ENCODE measurements at regions not wholly inside any gene's neighbourhood (a gene's known extent, or its start where the extent isn't known, plus 50 kb on each side); places are given as distances from the start of the nearest gene placed in this dataset.

DNA sequence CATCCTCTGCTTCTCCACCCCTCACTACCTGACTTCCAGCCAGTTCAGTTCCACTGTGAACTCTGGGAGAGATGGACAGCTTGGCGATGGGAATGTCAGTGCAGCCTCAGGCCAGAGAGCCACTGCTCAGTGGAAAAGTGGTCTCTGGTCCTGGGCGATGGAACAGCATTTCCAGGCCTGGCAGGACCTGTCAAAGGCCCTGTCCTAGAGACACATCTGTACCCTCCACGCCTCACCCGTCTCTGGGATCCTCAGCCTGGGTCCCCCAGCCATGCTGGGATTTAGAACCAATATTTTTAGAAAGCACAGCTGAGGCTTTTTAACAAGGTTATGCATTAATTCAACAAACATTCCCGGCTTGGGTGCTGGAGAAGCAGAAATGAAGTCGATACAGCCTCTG, 165.7 kb downstream of the MN1 start:
- H3K4me3 ChIP-seq (ENCODE audit: low read depth, low read length): no peak overlapping the region
- TF ChIP-seq, protein P1, sequence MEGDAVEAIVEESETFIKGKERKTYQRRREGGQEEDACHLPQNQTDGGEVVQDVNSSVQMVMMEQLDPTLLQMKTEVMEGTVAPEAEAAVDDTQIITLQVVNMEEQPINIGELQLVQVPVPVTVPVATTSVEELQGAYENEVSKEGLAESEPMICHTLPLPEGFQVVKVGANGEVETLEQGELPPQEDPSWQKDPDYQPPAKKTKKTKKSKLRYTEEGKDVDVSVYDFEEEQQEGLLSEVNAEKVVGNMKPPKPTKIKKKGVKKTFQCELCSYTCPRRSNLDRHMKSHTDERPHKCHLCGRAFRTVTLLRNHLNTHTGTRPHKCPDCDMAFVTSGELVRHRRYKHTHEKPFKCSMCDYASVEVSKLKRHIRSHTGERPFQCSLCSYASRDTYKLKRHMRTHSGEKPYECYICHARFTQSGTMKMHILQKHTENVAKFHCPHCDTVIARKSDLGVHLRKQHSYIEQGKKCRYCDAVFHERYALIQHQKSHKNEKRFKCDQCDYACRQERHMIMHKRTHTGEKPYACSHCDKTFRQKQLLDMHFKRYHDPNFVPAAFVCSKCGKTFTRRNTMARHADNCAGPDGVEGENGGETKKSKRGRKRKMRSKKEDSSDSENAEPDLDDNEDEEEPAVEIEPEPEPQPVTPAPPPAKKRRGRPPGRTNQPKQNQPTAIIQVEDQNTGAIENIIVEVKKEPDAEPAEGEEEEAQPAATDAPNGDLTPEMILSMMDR (IDR thresholded peaks at IDR 0.05; ENCODE audit: insufficient read depth, low read length, poor library complexity, severe bottlenecking): no peak
- H3K36me3 ChIP-seq (ENCODE audit: control insufficient read depth, insufficient read depth, low read length): no peaks in the 10 kb centered on the region
- DNase-seq (ENCODE audit: low read depth): no peak
- H3K27me3 ChIP-seq (ENCODE audit: control insufficient read depth, insufficient read depth, low read length): peaks cover 29% of the 10 kb centered on the region

DNA sequence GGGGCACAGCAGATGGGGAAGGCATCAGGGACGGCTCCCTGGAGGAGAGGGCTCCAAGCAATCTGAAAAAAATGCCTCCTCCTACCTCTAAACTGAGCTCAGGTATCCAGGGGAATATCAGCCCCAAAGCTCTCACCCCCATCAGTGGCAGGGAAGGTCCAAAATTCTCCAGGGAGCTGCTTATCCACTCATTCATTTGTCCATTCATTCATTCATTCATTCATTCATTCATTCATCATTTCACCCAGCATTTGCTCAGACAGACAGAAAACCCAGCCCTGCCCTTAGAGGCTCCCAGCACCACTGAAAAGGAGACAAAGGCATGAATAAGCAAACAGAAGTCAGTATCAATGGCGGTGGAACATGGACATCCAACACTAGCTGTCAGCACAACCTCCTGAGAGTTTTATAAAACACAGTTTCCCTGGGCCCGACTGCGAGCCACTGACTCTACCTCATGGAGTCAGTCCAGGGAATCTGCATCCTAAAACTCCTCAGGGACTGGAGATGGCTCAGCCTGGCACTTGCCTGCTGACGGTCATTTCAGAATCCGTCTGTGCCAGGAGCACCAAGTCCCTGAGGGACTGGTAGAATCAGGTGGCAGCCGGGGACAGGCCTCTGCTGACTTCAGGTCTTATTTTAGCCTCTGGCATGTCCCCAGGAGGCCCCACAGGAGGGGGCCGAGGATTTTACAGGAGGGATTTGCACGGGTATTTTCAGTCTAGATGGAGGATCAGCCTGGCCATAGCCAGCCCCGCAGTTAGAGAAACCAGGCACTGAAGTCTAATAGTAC, 164.6 kb downstream of the MN1 start:
- Histone ChIP-seq H3K4me3 (ENCODE audit: low read depth, low read length) (no peak overlapping the region), H3K27me3 (ENCODE audit: control insufficient read depth, insufficient read depth, low read length) (peaks cover 36% of the 10 kb centered on the region), H3K36me3 (ENCODE audit: control insufficient read depth, insufficient read depth, low read length) (no peaks in the 10 kb centered on the region)
- DNase-seq (ENCODE audit: low read depth): no peak
- TF ChIP-seq, protein P1 (IDR thresholded peaks at IDR 0.05; ENCODE audit: insufficient read depth, low read length, poor library complexity, severe bottlenecking): no peak

DNA sequence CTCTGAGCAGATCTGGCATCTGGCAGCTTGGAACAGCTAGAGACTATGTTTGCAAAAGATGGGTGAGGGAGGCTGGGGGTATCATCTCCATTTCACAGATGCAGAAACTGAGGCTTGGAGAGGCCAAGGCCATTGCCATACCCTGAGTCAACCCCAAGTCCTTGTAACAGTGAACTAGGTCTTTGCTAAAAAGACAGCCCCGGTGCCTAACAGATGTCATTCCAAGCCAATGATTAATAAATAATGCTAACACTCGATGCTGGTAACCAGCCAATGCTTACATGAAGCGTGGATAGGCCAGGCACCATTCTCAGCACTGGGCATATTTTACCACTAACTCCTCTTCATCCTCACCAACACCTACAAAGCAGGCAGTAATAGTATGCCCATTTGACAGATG, 164.0 kb downstream of the MN1 start:
- Histone ChIP-seq H3K36me3 (ENCODE audit: control insufficient read depth, insufficient read depth, low read length) (no peaks in the 10 kb centered on the region), H3K27me3 (ENCODE audit: control insufficient read depth, insufficient read depth, low read length) (peaks cover 40% of the 10 kb centered on the region), H3K4me3 (ENCODE audit: low read depth, low read length) (no peak overlapping the region)
- no peak for DNase-seq (ENCODE audit: low read depth)
- TF ChIP-seq, protein P1 (IDR thresholded peaks at IDR 0.05; ENCODE audit: insufficient read depth, low read length, poor library complexity, severe bottlenecking): no peak

- no peaks in the 10 kb centered on the region for H3K36me3 ChIP-seq (ENCODE audit: control insufficient read depth, insufficient read depth, low read length)
- H3K4me3 ChIP-seq (ENCODE audit: low read depth, low read length): no peak overlapping the region
- TF ChIP-seq, protein P1 (IDR thresholded peaks at IDR 0.05; ENCODE audit: insufficient read depth, low read length, poor library complexity, severe bottlenecking): no peak
- no peak for DNase-seq (ENCODE audit: low read depth)
- H3K27me3 ChIP-seq (ENCODE audit: control insufficient read depth, insufficient read depth, low read length): peaks cover 34% of the 10 kb centered on the region
Observed at GRCh38 chr22:27638329-27639233, 163.0 kb downstream of the MN1 start.

DNA sequence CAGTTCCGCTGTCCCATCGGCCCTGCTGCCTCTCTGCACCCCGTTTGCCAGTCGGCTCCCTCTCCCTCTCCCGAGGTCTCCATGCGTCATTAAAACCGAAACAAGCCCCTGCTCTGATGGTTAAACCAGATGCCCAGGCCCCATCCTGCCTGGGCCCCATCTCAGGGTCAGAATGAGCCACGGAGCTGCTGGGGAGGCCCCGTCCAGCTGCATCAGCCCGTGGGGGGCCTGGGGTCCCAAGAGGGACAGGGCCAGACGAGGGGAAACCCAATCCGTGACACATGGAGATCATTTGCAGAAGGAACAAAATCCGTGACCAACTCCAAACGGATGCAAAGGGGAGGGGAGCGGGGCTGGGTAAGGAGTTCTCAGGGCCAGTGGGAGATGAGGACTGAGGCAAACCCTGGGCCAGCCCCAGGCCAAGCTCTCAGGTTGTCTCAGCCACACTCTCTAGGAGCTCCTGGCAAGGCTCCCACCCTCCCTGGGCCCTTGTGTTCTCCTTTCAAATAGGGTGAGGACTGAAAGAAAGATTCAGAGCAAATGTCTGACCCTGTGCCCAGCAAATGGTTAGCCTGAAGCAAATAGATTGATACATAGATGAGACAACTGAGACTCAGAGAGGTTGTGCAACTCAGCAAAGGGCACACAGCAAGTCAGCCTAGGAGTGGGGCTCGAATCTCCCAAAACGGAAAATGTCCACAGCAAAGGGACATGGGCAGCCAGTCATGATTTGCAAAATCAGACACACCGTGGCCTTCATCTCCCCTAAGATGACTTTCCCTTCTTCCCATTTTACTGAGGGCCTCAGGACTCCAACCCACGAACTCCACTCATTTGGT, 162.1 kb downstream of the MN1 start:
- H3K4me3 ChIP-seq (ENCODE audit: low read depth, low read length): no peak overlapping the region
- H3K36me3 ChIP-seq (ENCODE audit: control insufficient read depth, insufficient read depth, low read length): no peaks in the 10 kb centered on the region
- DNase-seq (ENCODE audit: low read depth): no peak
- TF ChIP-seq, protein P1 (IDR thresholded peaks at IDR 0.05; ENCODE audit: insufficient read depth, low read length, poor library complexity, severe bottlenecking): no peak
- peaks cover 34% of the 10 kb centered on the region for H3K27me3 ChIP-seq (ENCODE audit: control insufficient read depth, insufficient read depth, low read length)

Data from kidney epithelial cell (primary cell).